Posterior vena cava (tissue), 2 donors: ENCODE measurements at regions not wholly inside any gene's neighbourhood (a gene's known extent, or its start where the extent isn't known, plus 50 kb on each side); places are given as distances from the start of the nearest gene placed in this dataset.
"Not testable (repeated sequence)": the region's sequence is repeated elsewhere in the genome, so short reads cannot be mapped to it uniquely, and the experiment has no call there.

Source experiments
- DNase-seq: peaks from one replicate; pipeline ENCODE4 v3.0.0-alpha.2; 2020; ENCODE audit warnings: low spot score
- intact Hi-C, 2 donors: fragments of 100-400 bp; cut with DNase I; formaldehyde crosslinking; loops; one replicate each; pipeline versions ENCODE4 v1.14.1 to v1.14.2; 2022 to 2023
- donor health status: DM: yes; HTN: yes; CAD: no.
- donor health status: DM: yes; HTN: yes; CAD: no.

DNA sequence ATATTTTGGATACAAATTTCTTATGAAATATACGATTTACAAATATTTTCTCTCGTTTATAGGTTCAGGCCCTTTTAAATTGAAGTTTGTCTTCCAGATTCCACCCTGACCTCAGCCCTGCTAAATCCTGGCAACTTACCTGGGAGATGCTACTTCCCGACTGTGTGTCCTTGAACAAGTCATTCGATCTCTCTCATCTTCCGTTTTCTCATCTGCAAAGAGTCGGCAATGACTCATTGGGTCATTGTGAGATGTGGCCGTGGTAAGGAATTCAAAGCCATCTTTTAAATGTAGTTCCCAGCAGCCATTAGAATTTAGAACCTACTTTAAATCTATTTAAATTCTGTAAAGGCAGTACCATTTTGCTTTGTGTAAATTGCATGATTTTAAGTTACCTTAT lies 72.5 kb downstream of the LHX2 start:
- intact Hi-C loops: no loop called here
- DNase-seq: peak; percentile 4

DNA sequence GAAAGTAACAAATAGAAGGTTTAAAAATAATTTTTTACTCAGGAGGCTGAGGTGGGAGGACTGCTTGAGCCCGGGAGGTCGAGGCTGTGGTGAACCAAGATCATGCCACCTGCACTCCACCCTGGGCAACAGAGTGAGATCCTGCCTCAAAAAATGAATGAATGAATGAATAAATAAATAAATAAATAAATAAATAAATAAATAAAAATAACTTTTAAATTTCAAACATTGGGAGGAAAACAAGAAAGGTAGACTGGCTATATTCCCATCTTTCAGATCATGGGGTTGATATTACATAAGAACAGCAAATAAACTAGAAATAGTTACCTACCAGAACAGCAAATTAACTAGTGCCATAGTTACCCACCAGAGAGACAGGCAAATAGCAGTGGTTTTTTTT lies 75.7 kb downstream of the LHX2 start:
- intact Hi-C loops: no loop called here
- DNase-seq: peak; percentile 5

DNA sequence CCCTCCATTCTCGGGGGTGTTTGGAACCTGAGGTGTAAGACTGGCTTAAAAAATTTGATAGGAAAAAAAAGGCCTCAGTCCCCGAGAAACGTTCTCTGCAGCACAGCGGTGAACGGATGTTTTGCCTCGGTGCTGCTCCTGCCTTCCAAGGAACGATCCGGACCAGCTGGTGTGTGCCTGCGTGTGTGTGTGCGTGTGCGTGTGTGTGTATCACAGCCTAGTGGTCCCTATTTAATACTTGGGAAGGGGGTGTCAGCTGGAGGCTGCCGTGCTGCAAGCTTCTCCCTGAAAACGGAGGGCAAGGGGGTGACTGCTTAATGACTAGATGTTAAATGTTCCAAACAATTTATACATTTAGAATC lies 76.9 kb downstream of the LHX2 start:
- DNase-seq: no peak
- intact Hi-C loops: no loop called here

DNA sequence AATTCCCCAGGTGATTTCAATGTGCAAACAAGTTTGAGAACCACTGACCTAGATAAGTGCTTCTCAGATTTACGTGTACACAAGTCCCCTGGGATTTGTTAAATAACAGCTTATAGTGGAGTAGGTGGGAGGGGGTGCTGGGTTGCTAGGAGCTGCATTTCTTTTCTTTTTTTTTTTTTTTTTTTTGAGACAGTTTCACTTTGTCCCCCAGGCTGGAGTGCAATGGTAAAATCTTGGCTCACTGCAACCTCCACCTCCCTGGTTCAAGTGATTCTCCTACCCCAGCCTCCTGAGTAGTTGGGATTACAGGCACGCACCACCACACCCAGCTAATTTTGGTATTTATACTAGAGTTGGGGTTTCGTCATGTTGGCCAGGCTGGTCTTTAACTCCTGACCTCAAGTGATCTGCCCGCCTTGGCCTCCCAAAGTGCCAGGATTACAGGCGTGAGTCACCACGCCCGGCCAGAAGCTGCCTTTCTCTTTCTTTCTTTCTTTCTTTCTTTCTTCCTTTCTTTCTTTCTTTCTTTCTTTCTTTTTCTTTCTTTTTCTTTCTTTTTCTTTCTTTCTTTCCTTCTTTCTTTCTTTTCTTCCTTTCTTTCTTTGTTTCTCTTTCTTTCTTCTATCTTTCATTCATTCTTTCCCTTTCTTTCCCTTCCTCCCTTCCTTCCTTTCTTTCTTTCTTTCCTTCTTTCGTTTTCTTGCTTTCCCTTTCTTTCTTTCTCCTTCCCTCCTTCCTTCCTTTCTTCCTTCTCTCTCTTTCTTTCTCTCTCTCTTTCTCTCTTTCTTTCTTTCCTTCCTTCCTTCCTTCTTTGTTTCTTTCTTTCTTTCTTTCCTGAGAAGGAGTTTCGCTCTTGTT lies 78.3 kb downstream of the LHX2 start:
- intact Hi-C loops: not testable (repeated sequence)
- DNase-seq: peak; percentile 25

DNA sequence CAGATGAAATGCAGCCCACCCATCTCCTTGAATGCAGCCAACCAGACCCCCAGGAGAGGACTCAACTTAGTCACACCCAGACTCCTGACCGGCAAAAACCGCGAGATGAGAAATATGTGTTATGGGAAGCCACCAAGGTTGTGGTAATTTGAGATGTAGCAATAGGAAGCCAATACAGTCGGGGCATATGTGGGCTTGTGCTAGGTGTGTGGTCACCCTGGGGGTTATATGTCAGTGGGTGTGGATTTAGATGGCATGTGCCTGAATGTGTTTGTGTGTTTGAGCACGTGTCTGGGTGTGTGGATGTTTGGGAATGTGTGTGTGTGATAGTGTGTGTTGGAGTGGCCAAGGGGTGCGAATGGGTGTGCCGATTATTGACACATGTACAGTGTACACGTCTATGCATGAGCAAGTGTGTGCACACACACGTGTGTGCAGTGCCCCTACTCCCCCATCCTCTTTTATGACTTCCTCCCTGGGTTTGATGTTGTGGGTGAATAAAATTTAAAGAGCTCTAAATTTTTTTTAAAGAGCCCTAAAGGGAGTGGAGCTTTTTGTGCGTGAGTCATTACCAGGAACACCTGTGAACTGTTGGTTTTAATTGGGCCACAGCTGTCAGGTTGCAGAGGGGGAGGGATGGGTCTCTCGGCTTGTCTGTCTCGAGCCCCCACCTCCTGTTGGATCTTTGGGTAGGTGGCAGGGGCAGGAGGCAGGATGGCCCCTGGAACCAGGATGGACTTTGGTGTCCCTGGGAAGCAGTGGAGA lies 86.8 kb downstream of the LHX2 start:
- DNase-seq: peak; percentile 10
- intact Hi-C loops: no loop called here

DNA sequence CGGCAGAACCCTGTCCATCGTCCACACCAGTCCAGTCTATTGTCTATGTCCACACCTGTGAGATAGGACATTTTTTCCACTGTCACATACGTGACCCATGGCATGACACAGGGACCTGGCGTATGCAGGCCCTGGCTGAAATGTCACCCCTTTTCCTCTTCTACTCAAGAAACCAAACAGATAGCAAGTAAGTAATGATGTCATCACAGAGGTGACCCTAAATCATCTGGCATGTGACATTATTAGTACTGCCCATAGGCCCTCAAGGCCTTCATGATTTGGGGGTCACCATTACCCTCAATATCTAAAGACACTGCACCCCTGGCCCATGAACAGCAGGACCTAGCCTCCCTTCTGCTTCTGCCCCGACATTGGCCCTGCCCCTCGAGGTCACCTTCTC lies 88.3 kb downstream of the LHX2 start:
- no peak for DNase-seq
- intact Hi-C loops: no loop called here

DNA sequence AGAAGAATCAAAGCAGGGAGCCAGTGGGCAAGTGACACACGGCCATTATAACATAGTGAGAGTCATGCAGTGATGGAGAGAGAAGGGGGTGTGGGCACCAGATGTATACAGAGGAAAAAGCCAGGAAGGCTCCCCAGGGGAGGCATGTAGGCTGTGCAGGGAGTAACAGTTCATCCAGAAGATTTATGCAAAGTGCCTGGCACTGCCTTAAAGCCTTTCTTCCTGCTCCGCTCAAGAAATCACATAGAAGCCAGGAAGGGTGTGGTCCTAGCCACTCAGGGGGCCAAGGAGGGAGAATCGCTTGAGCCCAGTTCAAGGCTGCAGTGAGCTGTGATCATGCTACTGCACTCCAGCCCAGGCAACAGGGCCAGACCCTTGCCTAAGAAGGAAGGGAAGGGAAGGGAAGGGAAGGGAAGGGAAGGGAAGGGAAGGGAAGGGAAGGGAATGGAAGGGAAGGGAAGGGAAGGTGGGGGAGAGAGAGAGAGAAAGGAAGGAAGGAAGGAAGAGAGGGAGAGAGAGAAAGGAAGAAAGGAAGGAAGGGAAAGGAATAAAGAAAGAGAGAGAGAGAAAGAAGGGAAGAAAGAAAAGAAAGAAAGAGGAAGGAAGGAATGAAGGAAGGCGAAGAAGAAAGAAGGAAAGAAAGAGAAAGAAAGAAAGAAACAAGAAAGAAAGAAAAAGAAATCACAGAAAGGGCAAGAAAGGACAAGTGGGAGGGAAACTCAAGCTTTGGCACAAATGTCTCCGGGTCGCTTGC lies 89.8 kb downstream of the LHX2 start:
- DNase-seq: peak; percentile 31
- intact Hi-C loops: no loop called here

DNA sequence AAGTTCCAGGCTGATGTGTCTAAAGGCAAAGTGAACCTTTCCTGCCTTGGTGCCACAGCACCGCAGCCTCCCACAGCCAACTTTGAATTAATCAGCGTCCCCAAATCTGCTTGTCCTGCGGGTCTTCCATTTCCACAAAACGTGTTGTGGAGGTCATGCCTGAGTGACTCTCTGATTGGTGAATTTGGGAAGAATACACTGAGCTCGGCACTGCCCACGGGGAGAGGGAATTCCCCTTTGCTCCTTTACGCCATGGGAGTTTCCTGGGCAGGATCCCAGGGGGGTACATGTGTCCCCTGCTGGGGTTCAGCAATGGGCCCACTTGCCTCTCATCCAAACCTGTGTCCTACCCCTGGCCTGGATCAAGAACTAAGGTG lies 90.4 kb downstream of the LHX2 start:
- intact Hi-C loops: no loop called here
- DNase-seq: peak; percentile 41

DNA sequence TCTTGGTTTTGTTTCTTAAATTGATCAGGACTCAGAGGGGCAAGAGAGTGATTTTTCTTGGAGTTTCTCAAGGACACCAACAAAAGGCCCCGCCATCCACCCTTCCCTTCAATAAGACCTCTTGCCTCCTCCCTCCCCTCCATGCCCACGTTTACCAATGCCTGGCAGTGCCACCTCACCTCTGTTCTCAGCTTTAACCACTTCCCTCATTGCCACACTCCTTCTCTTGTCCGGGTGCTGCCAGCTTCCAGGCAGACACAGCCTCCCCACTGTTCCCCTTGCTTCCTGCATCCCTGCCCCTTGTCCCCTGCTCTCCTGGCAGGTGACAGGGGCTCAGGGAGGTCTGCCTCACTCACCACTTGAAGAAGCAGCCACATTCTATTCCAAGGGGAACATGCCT lies 90.8 kb downstream of the LHX2 start:
- intact Hi-C loops: no loop called here
- peak; percentile 24 for DNase-seq

DNA sequence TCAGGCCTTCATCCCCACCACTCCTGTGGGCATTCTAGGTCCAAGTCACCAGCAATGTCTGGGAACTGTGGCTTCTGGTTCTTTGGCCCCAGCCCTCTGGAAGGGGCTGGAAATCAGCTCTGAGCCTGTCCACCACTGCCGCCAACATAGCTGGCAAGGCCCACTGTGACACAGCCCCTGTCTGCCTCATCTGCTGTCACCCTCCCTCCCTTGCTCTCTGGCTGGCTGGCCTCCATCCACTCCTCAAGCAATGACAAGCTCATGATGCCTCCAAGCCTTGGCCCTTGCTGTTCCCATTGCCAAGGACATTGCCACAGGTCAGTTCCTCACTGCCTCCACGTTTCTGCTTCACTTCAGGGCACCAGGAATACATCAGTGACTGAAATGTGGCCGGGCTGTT lies 93.7 kb downstream of the LHX2 start:
- intact Hi-C loops: no loop called here
- DNase-seq: peak; percentile 35

DNA sequence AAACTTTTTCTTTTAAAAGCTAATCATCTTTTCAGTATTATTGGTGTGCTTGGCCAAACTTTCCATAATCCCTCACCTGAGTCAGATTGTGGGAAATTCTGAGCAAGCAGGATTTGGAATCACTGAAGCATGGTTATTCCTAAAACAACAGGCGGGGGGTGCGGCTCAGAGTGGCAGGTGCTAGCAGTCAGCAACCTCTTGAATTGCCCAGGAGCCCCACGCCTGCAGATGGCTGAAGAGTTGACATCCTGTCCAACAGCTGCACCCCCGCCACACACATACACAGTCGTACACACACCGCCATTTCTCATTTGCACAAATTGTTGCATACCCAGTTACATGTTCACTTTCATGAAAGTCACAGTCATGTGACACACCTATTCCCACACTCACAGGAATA lies 96.6 kb downstream of the LHX2 start:
- intact Hi-C loops: no loop called here
- DNase-seq: no peak

DNA sequence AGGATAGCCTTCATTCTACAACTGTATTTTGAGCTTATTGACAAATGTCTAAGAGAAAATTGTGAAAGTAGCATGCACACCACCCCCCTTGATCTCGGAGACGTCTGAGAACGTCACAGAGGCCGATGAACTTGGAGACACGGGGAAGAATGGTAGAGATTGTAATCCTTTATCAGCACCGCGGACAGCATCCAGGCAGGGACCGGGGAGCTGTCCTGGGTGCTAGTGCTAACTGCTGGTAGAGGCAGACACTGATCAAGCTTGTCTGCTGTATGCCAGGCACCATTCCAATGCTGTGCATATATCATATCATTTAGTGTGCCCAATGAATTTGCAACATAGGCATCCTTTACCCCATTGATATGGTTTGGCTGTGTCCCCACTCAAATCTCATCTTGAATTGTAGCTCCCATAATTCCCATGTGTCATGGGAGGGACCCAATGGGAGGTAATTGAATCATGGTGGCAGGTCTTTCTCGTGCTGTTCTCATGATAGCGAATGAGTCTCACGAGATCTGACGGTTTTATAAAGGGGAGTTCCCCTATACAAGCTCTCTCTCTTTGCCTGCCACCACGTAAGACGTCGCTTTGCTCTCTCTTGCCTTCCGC lies 98.8 kb downstream of the LHX2 start:
- intact Hi-C loops: no loop called here
- DNase-seq: peak; percentile 84

DNA sequence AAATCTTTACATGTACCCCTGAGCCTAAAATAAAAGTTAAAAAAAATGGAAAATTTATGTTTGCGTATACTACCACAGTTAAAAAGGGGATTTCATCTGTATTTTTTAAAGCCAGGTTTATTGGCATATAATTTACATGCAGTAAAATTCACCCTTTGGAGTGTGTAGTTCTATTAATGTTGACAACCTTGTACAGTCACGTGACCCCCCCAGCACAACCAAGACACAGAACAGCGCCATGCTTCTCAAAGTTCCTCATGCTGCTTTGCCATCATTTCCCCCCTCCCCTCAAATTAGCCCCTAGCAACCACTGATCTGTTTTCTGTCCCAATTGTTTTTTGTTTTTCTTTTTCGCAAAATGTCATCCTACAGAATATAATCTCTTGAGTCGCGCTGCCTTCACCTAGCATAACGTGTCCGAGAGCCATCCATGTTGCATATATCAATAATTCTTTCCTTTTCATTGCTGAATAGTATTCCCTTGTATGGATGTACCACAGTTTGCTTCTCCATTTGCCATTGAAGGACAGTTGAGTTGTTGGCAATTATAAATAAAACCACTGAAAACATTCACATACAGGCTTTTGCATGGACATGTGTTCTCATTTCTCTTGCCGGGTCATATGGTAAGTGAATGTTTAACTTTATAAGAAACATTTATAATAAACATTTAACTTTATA lies 105.3 kb downstream of the LHX2 start:
- DNase-seq: no peak
- intact Hi-C loops: no loop called here

DNA sequence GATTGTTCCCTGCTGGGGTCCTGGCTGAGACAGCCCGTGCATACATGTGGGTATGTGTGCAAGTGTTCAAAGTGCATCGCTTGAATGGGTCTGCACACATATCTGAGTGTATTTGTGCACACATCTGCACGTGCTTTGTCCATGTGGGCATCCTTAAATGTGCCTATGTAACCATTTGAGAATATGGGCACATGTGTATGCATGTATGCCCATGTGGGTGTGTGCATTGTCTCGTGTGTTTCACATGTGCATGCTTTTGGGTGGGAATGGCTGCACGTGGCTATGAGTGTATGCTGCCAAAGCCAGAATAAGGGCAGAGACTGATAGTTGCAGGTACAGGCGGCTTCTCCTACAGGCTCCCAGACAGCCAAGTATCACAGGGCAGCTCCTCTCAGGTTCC lies 107.3 kb downstream of the LHX2 start:
- intact Hi-C loops: no loop called here
- no peak for DNase-seq

DNA sequence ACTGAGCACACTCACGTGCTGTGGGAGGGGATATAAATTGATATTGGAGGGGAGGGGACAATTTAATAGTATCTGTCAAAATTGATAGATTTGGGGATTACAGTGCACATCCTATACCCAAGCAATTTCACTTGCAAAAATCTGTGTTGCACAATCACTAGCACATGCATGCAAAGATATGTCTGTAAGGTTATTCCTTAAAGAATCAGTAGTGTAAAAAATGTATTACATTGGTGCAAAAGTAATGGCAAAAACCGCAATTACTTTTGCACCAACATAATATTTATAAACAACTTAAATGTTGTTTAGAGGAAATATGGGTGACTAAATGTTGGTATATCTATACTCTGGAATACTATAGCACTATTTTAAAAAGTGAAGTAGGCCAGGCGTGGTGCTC lies 108.7 kb downstream of the LHX2 start:
- DNase-seq: no peak
- intact Hi-C loops: loop anchor here in 1 of 2 donors (10.0 kb wide), 2 partner anchors 135 to 415 kb away; partner anchors contain the start of gene NEK6

DNA sequence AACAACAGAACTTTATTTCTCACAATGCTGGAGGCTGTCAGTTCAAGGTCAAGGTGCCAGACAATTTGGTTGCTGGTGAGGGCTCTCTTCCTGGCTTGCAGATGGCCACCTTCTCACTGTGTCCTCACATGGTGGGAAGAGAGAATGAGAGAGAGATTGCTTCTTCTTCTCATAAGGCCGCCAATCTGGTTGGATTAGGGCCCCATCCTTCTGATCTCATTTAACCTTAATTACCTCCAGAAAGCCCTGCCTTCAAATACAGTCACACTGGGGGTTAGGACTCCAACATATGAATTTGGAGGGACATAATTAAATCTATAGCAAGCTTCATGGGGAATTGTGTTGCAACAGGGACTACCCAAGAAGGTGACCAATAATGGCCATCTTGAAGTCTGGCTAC lies 110.2 kb downstream of the LHX2 start:
- DNase-seq: no peak
- intact Hi-C loops: loop anchor here in 1 of 2 donors (10.0 kb wide), 2 partner anchors 133 to 413 kb away; partner anchors contain the start of gene NEK6

DNA sequence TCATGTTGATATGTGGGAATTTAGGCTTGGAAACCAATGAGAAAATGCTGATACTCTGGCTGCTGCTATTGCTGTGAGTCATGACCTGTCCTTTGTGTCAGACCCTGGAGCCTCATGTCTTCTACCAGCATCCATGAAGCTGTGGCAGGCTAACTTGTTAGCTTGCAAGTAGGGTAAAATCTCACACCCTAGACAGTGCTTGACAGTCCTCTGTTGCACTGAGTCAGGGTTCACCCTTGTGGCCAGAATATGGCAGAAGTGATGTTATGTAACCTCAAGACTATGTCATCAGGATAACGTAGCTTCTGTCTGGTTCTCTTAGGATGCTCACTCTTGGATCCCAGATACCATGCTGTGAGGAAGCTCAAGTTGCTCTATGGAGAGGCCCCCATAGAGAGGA lies 110.8 kb downstream of the LHX2 start:
- no peak for DNase-seq
- intact Hi-C loops: loop anchor here in 1 of 2 donors (10.0 kb wide), 2 partner anchors 132 to 412 kb away; partner anchors contain the start of gene NEK6

DNA sequence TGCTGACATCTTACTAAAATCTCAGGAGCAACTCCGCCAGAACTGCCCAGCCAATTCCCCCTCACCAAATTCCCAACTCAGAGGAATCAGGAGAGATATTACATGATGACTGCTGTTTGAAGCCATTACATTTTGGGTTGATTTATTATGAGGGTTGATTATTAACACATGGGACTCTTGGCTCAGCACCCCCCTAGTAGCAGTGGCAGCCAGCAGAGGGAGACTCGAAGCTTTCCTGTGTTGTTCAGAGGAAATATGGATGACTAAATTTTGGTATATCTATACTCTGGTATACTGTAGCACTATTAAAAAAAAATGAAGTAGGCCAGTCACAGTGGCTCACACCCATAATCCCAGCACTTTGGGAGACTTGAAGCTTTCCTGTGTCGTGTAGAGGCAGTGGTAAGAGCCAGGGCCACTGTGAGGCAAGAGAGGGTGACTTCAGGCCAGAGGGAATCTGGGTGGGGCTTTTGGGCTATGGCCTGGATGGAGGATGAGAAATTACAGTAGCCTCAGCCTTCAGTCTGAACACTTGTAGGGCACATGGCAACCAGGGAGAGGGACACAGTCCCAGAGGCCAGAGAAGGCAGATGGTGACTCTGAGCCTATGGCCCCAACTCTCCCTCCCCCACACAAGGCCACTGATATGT lies 111.4 kb downstream of the LHX2 start:
- intact Hi-C loops: loop anchor here in 1 of 2 donors (10.0 kb wide), 2 partner anchors 132 to 412 kb away; partner anchors contain the start of gene NEK6

More for the DNA sequence above, 111.4 kb downstream of the LHX2 start:
- no peak for DNase-seq
